SU-DHL-6 (cell line): ENCODE measurements at regions not wholly inside any gene's neighbourhood (a gene's known extent, or its start where the extent isn't known, plus 50 kb on each side); places are given as distances from the start of the nearest gene placed in this dataset.

ENCODE experiments used
- H2AFZ ChIP-seq: fragments of 200-600 bp; sonication (generic); 2 replicates; pipeline ENCODE4 v1.6.1; 2014; ENCODE audit warnings: low read depth, mild to moderate bottlenecking, moderate library complexity, mixed read lengths, antibody characterized with exemption, low read length; ENCODE audit not compliant: severe bottlenecking
- H3F3A ChIP-seq: fragments of 200-600 bp; shearing (Covaris generic); 2 replicates; pipeline ENCODE4 v1.6.0; 2016; ENCODE audit warnings: antibody characterized with exemption, mild to moderate bottlenecking; ENCODE audit not compliant: insufficient read depth
- H3K27ac ChIP-seq: fragments of 200-600 bp; sonication (generic); 2 replicates; pipeline ENCODE4 v1.5.1; 2016; ENCODE audit warnings: low read depth, mild to moderate bottlenecking, low read length, moderate library complexity, mixed read lengths
- H3K27me3 ChIP-seq: fragments of 200-600 bp; sonication (generic), shearing (Covaris generic); 2 replicates; pipeline ENCODE4 v1.6.0; 2014; ENCODE audit warnings: mild to moderate bottlenecking, low read length
- H3K36me3 ChIP-seq: fragments of 200-600 bp; sonication (generic); 2 replicates; pipeline ENCODE4 v1.6.1; 2014; ENCODE audit warnings: mild to moderate bottlenecking, low read length, mixed read lengths
- H3K4me2 ChIP-seq: fragments of 300-600, 200-600 bp; shearing (Covaris generic), sonication (generic); 2 replicates; pipeline ENCODE4 v1.6.0; 2014; ENCODE audit warnings: low read length, low read depth, mild to moderate bottlenecking; ENCODE audit not compliant: poor library complexity, severe bottlenecking
- H3K4me3 ChIP-seq: fragments of 200-600 bp; sonication (generic); 2 replicates; pipeline ENCODE4 v1.5.1; 2014; ENCODE audit warnings: antibody characterized with exemption, low read length, mild to moderate bottlenecking, mixed read lengths; ENCODE audit not compliant: insufficient read depth, poor library complexity, severe bottlenecking
- H3K79me2 ChIP-seq: fragments of 200-600 bp; sonication (generic); 2 replicates; pipeline ENCODE4 v1.6.1; 2014; ENCODE audit warnings: mild to moderate bottlenecking, low read length, moderate library complexity; ENCODE audit not compliant: insufficient read depth
- H3K9ac ChIP-seq: fragments of 200-600 bp; sonication (generic); 2 replicates; pipeline ENCODE4 v1.7.0; 2014; ENCODE audit warnings: mild to moderate bottlenecking, low read length
- H3K9me2 ChIP-seq: fragments of 200-600 bp; sonication (generic); replicated peaks from 2 replicates; pipeline ENCODE4 v1.6.1; 2014; ENCODE audit warnings: low read length; ENCODE audit not compliant: insufficient read depth
- H3K9me3 ChIP-seq: fragments of 200-600 bp; sonication (generic); 2 replicates; pipeline ENCODE4 v1.6.1; 2014; ENCODE audit warnings: low read length, mixed read lengths; ENCODE audit not compliant: insufficient read depth
- H4K20me1 ChIP-seq: fragments of 200-600 bp; sonication (generic); 2 replicates; pipeline ENCODE4 v1.6.1; 2014; ENCODE audit warnings: low read depth, mild to moderate bottlenecking, antibody characterized with exemption, low read length, moderate library complexity, mixed read lengths
- CTCF ChIP-seq: fragments of 200-600 bp; sonication (generic); IDR thresholded peaks from one replicate; pipeline ENCODE4 v1.5.1; 2017; ENCODE audit warnings: antibody characterized with exemption, mild to moderate bottlenecking, low read length, moderate library complexity; ENCODE audit not compliant: insufficient read depth, poor library complexity, severe bottlenecking
- EZH2phosphoT487 ChIP-seq: fragments of 200-600 bp; sonication (generic), shearing (Covaris generic); conservative IDR thresholded peaks from 2 replicates; pipeline ENCODE4 v1.6.1; 2018; ENCODE audit warnings: mild to moderate bottlenecking, antibody characterized with exemption, low read length, moderate library complexity, mixed read lengths

GRCh38 chr14:58701604-58702003 is 63.8 kb downstream of the DACT1 start:
- no peaks in the 10 kb centered on the region for H3K27me3 ChIP-seq
- TF ChIP-seq EZH2phosphoT487 (no peak), CTCF (no peak)
- no peak overlapping the region for H3K9ac ChIP-seq
- H3K36me3 ChIP-seq, result no peaks in the 10 kb centered on the region
- no peak overlapping the region for H2AFZ ChIP-seq
- no peaks in the 10 kb centered on the region for H3K79me2 ChIP-seq
- no peak overlapping the region for H3K4me3 ChIP-seq
- no peaks in the 10 kb centered on the region for H3K9me3 ChIP-seq
- H3K4me2 ChIP-seq, result no peak overlapping the region
- H3F3A ChIP-seq, result no peaks in the 10 kb centered on the region
- no peaks in the 10 kb centered on the region for H3K9me2 ChIP-seq
- no peak overlapping the region for H3K27ac ChIP-seq
- no peaks in the 10 kb centered on the region for H4K20me1 ChIP-seq

- Histone ChIP-seq H3K79me2 (no peaks in the 10 kb centered on the region), H3F3A (no peaks in the 10 kb centered on the region), H3K9me3 (no peaks in the 10 kb centered on the region), H4K20me1 (no peaks in the 10 kb centered on the region), H3K4me3 (no peak overlapping the region), H3K9ac (no peak overlapping the region), H3K4me2 (no peak overlapping the region), H3K9me2 (no peaks in the 10 kb centered on the region), H3K27me3 (no peaks in the 10 kb centered on the region), H2AFZ (no peak overlapping the region), H3K27ac (no peak overlapping the region), H3K36me3 (no peaks in the 10 kb centered on the region)
- TF ChIP-seq EZH2phosphoT487 (no peak), CTCF (no peak)
Observed at GRCh38 chr14:58702441-58703160, 64.8 kb downstream of the DACT1 start.

- Histone ChIP-seq H3K4me3 (no peak overlapping the region), H3K9ac (no peak overlapping the region)
Observed at GRCh38 chr14:58703161-58703506, 65.4 kb downstream of the DACT1 start.

More at GRCh38 chr14:58703161-58703506, 65.4 kb downstream of the DACT1 start:
- Histone ChIP-seq H3K9me3 (no peaks in the 10 kb centered on the region), H3K9me2 (no peaks in the 10 kb centered on the region), H3K4me2 (no peak overlapping the region), H3K36me3 (no peaks in the 10 kb centered on the region), H4K20me1 (no peaks in the 10 kb centered on the region), H3F3A (no peaks in the 10 kb centered on the region), H3K27me3 (no peaks in the 10 kb centered on the region), H3K79me2 (no peaks in the 10 kb centered on the region), H3K27ac (no peak overlapping the region), H2AFZ (no peak overlapping the region)
- TF ChIP-seq CTCF (no peak), EZH2phosphoT487 (no peak)
